Fibroblast of pulmonary artery (primary cell): ENCODE measurements at regions not wholly inside any gene's neighbourhood (a gene's known extent, or its start where the extent isn't known, plus 50 kb on each side); places are given as distances from the start of the nearest gene placed in this dataset.

ENCODE experiments used
- DNase-seq: peaks from one replicate; pipeline ENCODE4 v3.0.0-alpha.2; 2010; ENCODE audit warnings: low read depth
- H3K4me3 ChIP-seq: replicated peaks from 2 replicates; pipeline ENCODE4 v1.5.1; 2011; ENCODE audit warnings: low read depth, mild to moderate bottlenecking, control low read depth, low read length, moderate library complexity
- CTCF ChIP-seq: IDR thresholded peaks from 2 replicates; pipeline ENCODE4 v1.5.1; 2011; ENCODE audit warnings: mild to moderate bottlenecking, control low read depth, low read length, inconsistent platforms; ENCODE audit errors: missing control alignments

GRCh38 chr13:31440132-31440531, 240.4 kb downstream of the B3GLCT start:
- no peak overlapping the region for H3K4me3 ChIP-seq
- no peak for DNase-seq
- TF ChIP-seq CTCF: no peak

DNA sequence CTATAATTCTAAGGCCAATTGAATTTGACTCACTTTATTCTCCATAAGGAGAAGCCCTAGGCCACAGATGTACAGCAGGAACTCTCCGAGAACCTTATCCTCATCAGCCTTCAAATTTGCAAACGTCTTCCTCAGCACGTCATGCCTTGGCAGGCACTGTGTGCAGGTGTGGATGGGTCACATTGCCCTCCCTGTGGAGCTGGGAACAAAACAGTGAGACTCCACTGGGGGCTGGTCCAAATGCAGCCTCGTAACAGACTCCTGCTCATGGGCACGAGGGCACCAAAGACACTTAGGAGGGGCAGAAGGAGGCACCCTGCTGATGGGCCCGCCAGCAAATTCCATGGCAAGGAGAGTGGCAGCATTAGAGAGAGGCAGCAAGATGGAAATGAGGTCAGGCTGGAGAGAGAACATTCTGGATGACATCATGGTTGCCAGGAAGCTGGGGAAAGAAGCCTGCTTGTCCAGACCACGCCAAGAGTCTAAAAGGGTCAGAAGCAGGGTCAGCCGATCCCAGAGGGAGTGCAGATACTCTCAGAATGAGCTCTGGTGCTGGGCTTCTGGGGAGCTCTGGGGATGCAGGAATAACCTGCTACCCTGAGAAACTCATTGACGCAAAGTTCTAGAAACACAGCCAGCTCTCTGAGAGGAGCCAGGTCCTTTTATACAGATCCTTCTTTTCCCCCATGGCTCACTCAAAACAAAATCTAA, 242.2 kb downstream of the B3GLCT start:
- no peak for DNase-seq
- no peak for TF ChIP-seq CTCF
- H3K4me3 ChIP-seq: no peak overlapping the region

DNA sequence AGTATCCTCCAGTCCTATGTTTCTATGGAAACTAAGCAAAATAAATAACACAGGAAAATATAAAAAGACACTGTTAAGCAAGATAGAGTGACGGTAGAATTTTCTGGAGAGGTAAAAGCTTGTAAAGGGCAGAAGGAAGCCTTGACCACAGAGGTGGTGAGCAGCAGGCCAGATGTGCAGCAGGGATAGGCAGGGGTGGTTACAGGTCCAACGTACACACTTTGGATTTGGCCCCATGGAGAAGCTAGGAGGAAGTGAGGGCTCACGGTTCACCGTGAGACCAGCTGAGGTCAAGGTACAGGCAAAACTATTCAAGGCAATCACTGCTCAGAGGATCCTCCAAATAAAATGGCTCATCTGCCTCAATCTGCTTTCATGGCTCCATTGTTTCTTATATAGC, 242.8 kb downstream of the B3GLCT start:
- DNase-seq: no peak
- TF ChIP-seq CTCF: no peak
- H3K4me3 ChIP-seq: no peak overlapping the region

- H3K4me3 ChIP-seq: no peak overlapping the region
- no peak for DNase-seq
- no peak for TF ChIP-seq CTCF
Measured at GRCh38 chr13:31444266-31444856, 244.6 kb downstream of the B3GLCT start.

DNA sequence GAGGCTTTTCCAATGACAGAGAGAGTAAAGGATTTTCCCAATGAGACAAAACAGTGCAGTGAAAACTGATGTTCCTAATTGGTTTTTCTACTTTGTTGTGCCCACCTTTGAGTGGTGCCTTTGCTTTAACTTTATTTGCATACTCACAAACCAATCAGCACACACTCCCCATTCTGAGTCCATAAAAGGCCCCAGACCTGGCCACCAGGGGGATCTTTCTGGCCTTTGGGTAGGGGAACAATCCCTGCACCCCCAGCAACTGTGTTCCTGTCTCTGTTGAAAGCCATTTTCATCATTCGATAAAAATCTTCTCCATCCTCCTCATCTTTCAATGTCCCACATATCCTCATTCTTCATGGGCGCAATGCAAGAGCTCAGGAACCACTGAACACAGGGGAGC, 252.8 kb downstream of the B3GLCT start:
- no peak for DNase-seq
- no peak for TF ChIP-seq CTCF
- H3K4me3 ChIP-seq: no peak overlapping the region

GRCh38 chr13:31455581-31455980, 255.8 kb downstream of the B3GLCT start:
- DNase-seq: no peak
- no peak for TF ChIP-seq CTCF
- H3K4me3 ChIP-seq: no peak overlapping the region

GRCh38 chr13:31456056-31456455, 256.3 kb downstream of the B3GLCT start:
- no peak for TF ChIP-seq CTCF
- DNase-seq: no peak
- H3K4me3 ChIP-seq: no peak overlapping the region
